ENCODE measurements at regions not wholly inside any gene's neighbourhood (a gene's known extent, or its start where the extent isn't known, plus 50 kb on each side); places are given as distances from the start of the nearest gene placed in this dataset.

DNA sequence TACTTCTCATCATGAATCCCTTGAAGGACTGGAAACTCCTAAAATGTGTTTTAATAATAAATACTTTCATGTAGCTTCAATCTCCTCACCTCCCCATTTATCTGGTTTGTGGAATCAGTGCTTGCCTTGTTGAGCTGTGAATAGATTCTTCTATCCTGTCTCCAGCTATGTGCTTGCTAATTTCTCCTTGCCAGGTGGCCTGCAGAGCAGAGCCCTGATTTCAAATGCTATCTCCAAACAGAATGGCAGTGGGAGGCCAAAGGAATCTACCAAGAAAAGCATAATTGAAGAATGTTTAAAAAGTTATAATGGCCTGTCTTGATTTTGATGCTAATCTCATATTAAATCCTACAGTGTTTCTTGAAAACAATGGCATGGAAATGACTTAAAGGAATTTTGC is 309.3 kb upstream of the CHORDC1 start:
- ChIA-PET CTCF (interaction anchor here (1.0 to 1.1 kb wide), 2 partner anchors 9 to 15 kb away, joined by 3 to 4 read pairs; no protein-coding TSS in a partner anchor), POLR2A (no interaction called here)
- TF ChIP-seq, protein P1, sequence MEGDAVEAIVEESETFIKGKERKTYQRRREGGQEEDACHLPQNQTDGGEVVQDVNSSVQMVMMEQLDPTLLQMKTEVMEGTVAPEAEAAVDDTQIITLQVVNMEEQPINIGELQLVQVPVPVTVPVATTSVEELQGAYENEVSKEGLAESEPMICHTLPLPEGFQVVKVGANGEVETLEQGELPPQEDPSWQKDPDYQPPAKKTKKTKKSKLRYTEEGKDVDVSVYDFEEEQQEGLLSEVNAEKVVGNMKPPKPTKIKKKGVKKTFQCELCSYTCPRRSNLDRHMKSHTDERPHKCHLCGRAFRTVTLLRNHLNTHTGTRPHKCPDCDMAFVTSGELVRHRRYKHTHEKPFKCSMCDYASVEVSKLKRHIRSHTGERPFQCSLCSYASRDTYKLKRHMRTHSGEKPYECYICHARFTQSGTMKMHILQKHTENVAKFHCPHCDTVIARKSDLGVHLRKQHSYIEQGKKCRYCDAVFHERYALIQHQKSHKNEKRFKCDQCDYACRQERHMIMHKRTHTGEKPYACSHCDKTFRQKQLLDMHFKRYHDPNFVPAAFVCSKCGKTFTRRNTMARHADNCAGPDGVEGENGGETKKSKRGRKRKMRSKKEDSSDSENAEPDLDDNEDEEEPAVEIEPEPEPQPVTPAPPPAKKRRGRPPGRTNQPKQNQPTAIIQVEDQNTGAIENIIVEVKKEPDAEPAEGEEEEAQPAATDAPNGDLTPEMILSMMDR (IDR thresholded peaks at IDR 0.05; ENCODE audit: control extremely low read depth, extremely low read depth, low read depth, missing control alignments), result no peak
- no peak for DNase-seq (ENCODE audit: extremely low spot score)

DNA sequence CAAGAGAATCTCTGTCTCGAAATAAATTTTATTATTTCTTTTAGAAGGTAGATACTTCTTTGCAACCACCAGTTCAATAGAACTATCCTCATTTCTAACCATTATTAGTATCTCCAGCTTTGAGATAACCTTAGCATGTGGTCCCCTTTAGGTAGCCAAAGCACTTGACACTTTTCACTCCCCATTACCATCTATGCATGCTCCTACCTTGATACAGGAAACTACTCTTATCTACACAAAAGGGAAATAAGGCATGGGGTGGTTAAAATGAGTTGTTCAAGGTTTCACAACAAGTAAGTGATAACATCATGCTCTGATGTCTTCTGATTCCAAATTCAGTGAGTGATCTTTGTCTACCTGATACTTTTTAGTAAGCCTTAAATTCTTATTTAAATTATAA is 308.2 kb upstream of the CHORDC1 start:
- TF ChIP-seq, protein P1 (IDR thresholded peaks at IDR 0.05; ENCODE audit: control extremely low read depth, extremely low read depth, low read depth, missing control alignments), result no peak
- DNase-seq (ENCODE audit: extremely low spot score), result no peak
- ChIA-PET CTCF (no interaction called here), POLR2A (no interaction called here)

DNA sequence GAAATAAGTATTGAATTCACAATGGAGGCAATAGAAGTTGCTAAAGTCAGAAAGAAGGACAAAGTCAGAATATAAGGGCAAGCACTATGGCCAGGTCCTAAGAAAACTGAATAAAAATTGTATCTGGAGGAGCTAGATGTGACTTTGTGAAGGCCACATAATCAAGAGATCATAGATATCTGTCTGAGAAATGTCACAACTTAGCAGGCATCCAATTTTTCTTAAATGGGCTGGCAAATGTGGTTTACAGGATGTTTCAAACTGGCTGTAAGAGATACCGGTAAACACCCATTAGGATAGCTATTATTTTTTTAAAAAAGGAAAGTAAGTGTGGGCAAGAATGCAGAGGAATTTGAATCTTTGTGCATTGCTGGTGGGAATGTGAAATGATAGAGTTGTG is 303.1 kb upstream of the CHORDC1 start:
- ChIA-PET CTCF (no interaction called here), POLR2A (no interaction called here)
- TF ChIP-seq, protein P1 (IDR thresholded peaks at IDR 0.05; ENCODE audit: control extremely low read depth, extremely low read depth, low read depth, missing control alignments), result no peak
- DNase-seq (ENCODE audit: extremely low spot score), result no peak

DNA sequence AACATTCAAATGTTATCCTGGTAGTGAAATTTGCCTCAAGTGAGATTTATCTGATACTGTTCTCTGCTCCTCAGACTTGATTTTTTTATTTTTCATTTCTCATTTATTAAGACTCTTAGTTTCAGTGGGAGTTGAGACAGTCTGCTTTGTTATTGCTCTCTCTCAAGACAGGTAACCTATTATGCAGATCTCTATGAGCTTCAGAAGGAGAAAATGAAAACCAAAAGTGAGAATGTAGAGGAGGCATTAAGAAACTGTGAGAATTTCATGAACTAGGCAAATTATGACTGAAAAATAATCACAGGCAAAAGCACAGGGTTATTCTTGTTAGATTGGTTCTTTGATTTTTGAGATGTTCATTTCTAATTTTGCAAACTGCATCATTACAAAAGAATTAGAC is 290.0 kb upstream of the CHORDC1 start:
- ChIA-PET POLR2A (no interaction called here), CTCF (interaction anchor here (0.8 to 1.7 kb wide), 4 partner anchors 10 to 37 kb away, joined by 3 to 8 read pairs (median 3); no protein-coding TSS in a partner anchor)
- TF ChIP-seq, protein P1 (IDR thresholded peaks at IDR 0.05; ENCODE audit: control extremely low read depth, extremely low read depth, low read depth, missing control alignments), result no peak
- no peak for DNase-seq (ENCODE audit: extremely low spot score)

DNA sequence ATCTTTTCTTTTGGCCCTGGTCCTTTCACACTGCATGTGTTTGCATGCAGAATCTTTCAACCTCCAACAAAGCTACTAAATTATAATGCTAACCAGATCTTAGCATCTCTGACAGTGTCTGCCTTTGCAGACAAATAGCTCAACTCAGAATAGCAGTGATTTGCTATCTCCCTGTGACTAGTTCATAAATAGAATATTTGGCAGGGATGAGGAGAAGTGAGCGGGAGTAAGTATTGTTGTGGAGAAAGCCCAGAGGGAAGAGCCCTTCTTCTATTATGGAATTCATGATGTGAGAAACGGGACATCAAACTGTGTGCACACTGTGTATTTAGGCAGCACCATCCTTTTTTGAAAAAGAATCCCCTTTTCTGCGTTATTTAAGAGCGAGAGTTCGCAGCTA is 288.0 kb upstream of the CHORDC1 start:
- ChIA-PET CTCF (no interaction called here), POLR2A (no interaction called here)
- TF ChIP-seq, protein P1 (IDR thresholded peaks at IDR 0.05; ENCODE audit: control extremely low read depth, extremely low read depth, low read depth, missing control alignments), result no peak
- DNase-seq (ENCODE audit: extremely low spot score), result no peak

DNA sequence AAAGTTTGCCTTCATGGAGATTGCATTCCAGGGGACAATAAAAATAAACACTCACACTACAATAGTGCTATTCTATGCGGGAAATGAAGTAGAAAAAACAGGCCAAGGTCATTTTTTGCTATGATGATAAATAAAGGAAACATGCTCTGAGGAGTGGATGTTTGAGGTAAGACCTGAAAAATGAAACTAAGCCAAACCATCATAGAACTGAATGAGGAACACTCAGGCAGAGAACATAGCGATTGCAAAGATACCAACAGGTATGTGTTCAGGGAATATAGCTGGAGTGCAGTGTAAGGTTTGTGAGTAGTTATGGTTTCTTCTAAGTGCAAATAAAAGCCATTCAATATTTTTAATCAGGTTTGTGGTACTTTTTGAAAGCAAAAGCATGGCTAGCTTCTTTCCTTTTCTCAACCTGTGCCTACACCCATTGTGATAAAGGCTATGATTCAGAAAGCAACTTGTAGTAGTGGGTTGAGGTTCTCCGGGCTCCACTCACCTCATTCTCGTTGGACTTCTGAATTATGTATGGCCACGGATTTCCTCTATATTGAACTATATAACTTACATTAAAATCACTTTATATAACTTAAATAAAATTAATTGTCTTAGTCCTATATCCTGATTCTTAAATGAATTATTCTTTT is 278.2 kb upstream of the CHORDC1 start:
- CTCF ChIA-PET, result no interaction called here
- POLR2A ChIA-PET, result no interaction called here
- TF ChIP-seq, protein P1 (IDR thresholded peaks at IDR 0.05; ENCODE audit: control extremely low read depth, extremely low read depth, low read depth, missing control alignments), result no peak
- DNase-seq (ENCODE audit: extremely low spot score), result no peak

Data from GM10248 (cell line).